Kidney (tissue), 13 donors: ENCODE measurements at regions not wholly inside any gene's neighbourhood (a gene's known extent, or its start where the extent isn't known, plus 50 kb on each side); places are given as distances from the start of the nearest gene placed in this dataset.

Source experiments
- DNase-seq, 5 donors: peaks; one replicate each; pipeline ENCODE4 v3.0.0-alpha.2; 2013 to 2020
- FAIRE-seq: peaks from 2 replicates; lab custom pipeline; 2012; peaks lifted over from hg19 to GRCh38; lab: Jason Lieb, UNC
- H3K27ac ChIP-seq, 2 donors: one replicate each; pipeline ENCODE4 v1.7.0; 2013; ENCODE audit warnings: low read depth in 2 of 2, low read length in 2 of 2, inconsistent platforms in 1 of 2
- H3K27me3 ChIP-seq: one replicate; pipeline ENCODE4 v1.7.1; 2013; ENCODE audit warnings: low read length, inconsistent platforms; ENCODE audit not compliant: control insufficient read depth, insufficient read depth
- H3K36me3 ChIP-seq, 3 donors: one replicate each; pipeline versions ENCODE4 v1.7.0 to v1.7.1; 2013; ENCODE audit warnings: low read length in 3 of 3, control low read depth in 1 of 3, inconsistent platforms in 1 of 3; ENCODE audit not compliant: insufficient read depth in 3 of 3, control insufficient read depth in 2 of 3
- H3K4me1 ChIP-seq, 3 donors: one replicate each; pipeline versions ENCODE4 v1.7.0 to v1.7.1; 2013; ENCODE audit warnings: low read length in 3 of 3, inconsistent platforms in 1 of 3, low read depth in 1 of 3; ENCODE audit not compliant: control insufficient read depth in 2 of 3, insufficient read depth in 2 of 3
- H3K4me3 ChIP-seq, 3 donors: one replicate each; pipeline versions ENCODE4 v1.7.0 to v1.8.1; 2013; ENCODE audit warnings: low read length in 3 of 3, control low read depth in 1 of 3, inconsistent platforms in 1 of 3
- H3K9ac ChIP-seq, 3 donors: one replicate each; pipeline versions ENCODE4 v1.7.0 to v1.7.1; 2013; ENCODE audit warnings: low read length in 3 of 3, control low read depth in 1 of 3, inconsistent platforms in 1 of 3
- H3K9me3 ChIP-seq, 3 donors: one replicate each; pipeline versions ENCODE4 v1.7.0 to v1.7.1; 2013; ENCODE audit warnings: low read length in 3 of 3, control low read depth in 1 of 3, inconsistent platforms in 1 of 3; ENCODE audit not compliant: control insufficient read depth in 2 of 3, insufficient read depth in 1 of 3
- CTCF ChIP-seq: IDR thresholded peaks from 3 replicates; pipeline ENCODE4 v1.5.1; 2012; ENCODE audit warnings: mild to moderate bottlenecking, moderate library complexity, borderline replicate concordance; ENCODE audit not compliant: insufficient read depth; ENCODE audit errors: extremely low read depth
- intact Hi-C: fragments of 100-400 bp; cut with DNase I; formaldehyde crosslinking; loops from one replicate; pipeline ENCODE4 v1.11.1; 2022
- donor health status: control.
- donor health status: control.
- donor health status: control.
- donor health status: control.
- donor health status: control.
- donor health status: DM: yes; HTN: yes; CAD: no.
- donor health status: Normal renal cell carcinoma (clear cell type).

GRCh38 chr12:63034601-63035000 lies 99.7 kb upstream of the PPM1H start:
- no peak for FAIRE-seq
- Histone ChIP-seq H3K27ac (no peak overlapping the region), H3K9ac (no peak overlapping the region), H3K36me3 (no peaks in the 10 kb centered on the region), H3K27me3 (no peaks in the 10 kb centered on the region), H3K4me1 (no peaks in the 10 kb centered on the region), H3K4me3 (no peak overlapping the region), H3K9me3 (no peaks in the 10 kb centered on the region)
- intact Hi-C loops: no loop called here
- no peak for DNase-seq
- no peak for TF ChIP-seq CTCF

DNA sequence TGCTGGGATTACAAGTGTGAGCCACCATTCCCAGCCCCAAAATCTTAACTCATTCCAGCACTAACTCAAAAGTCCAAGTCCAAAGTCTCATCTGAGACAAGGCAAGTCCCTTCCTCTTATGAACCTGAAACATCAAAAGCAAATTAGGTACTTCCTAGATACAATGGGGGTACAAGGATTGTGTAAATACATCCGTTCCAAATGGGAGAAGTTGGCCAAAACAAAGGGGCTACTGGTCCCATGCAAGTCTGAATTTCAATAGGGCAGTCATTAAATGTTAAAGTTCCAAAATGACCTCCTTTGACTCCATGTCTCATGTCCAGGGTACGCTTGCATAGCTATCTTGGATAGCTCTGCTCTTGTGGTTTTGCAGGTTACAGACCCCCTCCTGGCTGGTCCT lies 94.7 kb upstream of the PPM1H start:
- FAIRE-seq (no peak), DNase-seq (no peak)
- H3K9me3 ChIP-seq: no peaks in the 10 kb centered on the region
- no peak overlapping the region for H3K4me3 ChIP-seq
- no peak for TF ChIP-seq CTCF
- H3K4me1 ChIP-seq: no peaks in the 10 kb centered on the region
- H3K27me3 ChIP-seq: no peaks in the 10 kb centered on the region
- no peaks in the 10 kb centered on the region for H3K36me3 ChIP-seq
- H3K27ac ChIP-seq: no peak overlapping the region
- no peak overlapping the region for H3K9ac ChIP-seq
- intact Hi-C loops: no loop called here

GRCh38 chr12:63028951-63029350 lies 94.0 kb upstream of the PPM1H start:
- no peaks in the 10 kb centered on the region for H3K36me3 ChIP-seq
- no peaks in the 10 kb centered on the region for H3K4me1 ChIP-seq
- FAIRE-seq (no peak), DNase-seq (no peak)
- H3K9ac ChIP-seq: no peak overlapping the region
- H3K4me3 ChIP-seq: no peak overlapping the region
- H3K27ac ChIP-seq: no peak overlapping the region
- no peak for TF ChIP-seq CTCF
- H3K27me3 ChIP-seq: no peaks in the 10 kb centered on the region
- no peaks in the 10 kb centered on the region for H3K9me3 ChIP-seq
- intact Hi-C loops: no loop called here

DNA sequence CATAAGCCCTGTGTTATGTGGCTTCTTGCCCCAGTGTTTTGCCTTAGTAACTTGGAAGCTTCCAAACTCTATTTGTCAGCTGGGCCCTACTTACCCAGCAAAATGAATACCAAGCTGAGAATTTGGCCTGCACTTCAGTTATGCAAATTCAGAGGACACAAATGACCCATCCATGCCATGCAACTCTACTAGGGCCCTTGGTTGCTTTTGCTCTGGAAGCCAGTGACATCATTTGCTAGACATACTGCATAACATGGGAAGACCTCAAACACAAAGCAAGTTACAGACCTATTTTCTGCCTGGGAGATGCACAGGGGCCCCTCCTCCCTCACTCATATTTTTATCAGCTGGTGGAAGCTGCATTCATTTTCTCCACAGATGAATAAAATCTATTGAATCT lies 90.2 kb upstream of the PPM1H start:
- no peaks in the 10 kb centered on the region for H3K27me3 ChIP-seq
- intact Hi-C loops: no loop called here
- DNase-seq (no peak), FAIRE-seq (no peak)
- H3K4me3 ChIP-seq: no peak overlapping the region
- H3K9ac ChIP-seq: no peak overlapping the region
- H3K9me3 ChIP-seq: no peaks in the 10 kb centered on the region
- H3K4me1 ChIP-seq: no peaks in the 10 kb centered on the region
- H3K36me3 ChIP-seq: no peaks in the 10 kb centered on the region
- no peak for TF ChIP-seq CTCF
- H3K27ac ChIP-seq: no peak overlapping the region
